ENCODE measurements at regions not wholly inside any gene's neighbourhood (a gene's known extent, or its start where the extent isn't known, plus 50 kb on each side); places are given as distances from the start of the nearest gene placed in this dataset.

DNA sequence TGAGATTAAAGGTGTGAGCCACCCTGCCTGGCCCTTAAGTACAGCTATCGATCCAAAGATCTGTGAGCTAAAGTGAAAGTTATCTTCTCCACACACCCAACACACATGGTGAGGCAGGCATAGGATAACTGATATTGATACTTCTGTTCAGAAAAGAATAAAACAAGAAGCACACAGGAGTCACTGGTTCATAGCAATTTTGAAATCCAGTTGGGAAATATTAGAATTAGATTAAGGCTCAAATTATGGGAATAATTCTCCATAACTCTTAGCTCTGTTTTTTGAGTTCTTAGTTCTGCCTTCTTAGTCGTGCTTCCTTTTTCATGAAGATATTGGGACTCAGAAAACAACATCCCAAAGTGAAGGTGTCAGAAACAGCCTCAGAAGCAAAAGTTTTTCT, 186.0 kb upstream of the PLXNC1 start:
- ChIA-PET CTCF (interaction anchor here (1.3 kb wide), 1 partner anchor 139 kb away, joined by 4 read pairs; no protein-coding TSS in a partner anchor), POLR2A (no interaction called here)
- TF ChIP-seq, protein P1, sequence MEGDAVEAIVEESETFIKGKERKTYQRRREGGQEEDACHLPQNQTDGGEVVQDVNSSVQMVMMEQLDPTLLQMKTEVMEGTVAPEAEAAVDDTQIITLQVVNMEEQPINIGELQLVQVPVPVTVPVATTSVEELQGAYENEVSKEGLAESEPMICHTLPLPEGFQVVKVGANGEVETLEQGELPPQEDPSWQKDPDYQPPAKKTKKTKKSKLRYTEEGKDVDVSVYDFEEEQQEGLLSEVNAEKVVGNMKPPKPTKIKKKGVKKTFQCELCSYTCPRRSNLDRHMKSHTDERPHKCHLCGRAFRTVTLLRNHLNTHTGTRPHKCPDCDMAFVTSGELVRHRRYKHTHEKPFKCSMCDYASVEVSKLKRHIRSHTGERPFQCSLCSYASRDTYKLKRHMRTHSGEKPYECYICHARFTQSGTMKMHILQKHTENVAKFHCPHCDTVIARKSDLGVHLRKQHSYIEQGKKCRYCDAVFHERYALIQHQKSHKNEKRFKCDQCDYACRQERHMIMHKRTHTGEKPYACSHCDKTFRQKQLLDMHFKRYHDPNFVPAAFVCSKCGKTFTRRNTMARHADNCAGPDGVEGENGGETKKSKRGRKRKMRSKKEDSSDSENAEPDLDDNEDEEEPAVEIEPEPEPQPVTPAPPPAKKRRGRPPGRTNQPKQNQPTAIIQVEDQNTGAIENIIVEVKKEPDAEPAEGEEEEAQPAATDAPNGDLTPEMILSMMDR (IDR thresholded peaks at IDR 0.05; ENCODE audit: low read depth, low read length) = no peak
- no peak for DNase-seq (ENCODE audit: low read depth, low spot score)
- Histone ChIP-seq H3K9me3 (ENCODE audit: control insufficient read depth, insufficient read depth, low read length) (peaks cover 3% of the 10 kb centered on the region; the same call in 1 of the 2 replicates), H3K27ac (ENCODE audit: low read depth, low read length) (no peak overlapping the region), H3K4me3 (ENCODE audit: low read depth, low read length) (no peak overlapping the region), H3K27me3 (ENCODE audit: control insufficient read depth, insufficient read depth, low read length) (no peaks in the 10 kb centered on the region)

GRCh38 chr12:93964936-93965335, 183.4 kb upstream of the PLXNC1 start:
- Histone ChIP-seq H3K27me3 (ENCODE audit: control insufficient read depth, insufficient read depth, low read length) (no peaks in the 10 kb centered on the region), H3K9me3 (ENCODE audit: control insufficient read depth, insufficient read depth, low read length) (peaks cover 3% of the 10 kb centered on the region; the same call in 1 of the 2 replicates), H3K4me3 (ENCODE audit: low read depth, low read length) (no peak overlapping the region), H3K27ac (ENCODE audit: low read depth, low read length) (no peak overlapping the region)
- ChIA-PET POLR2A (no interaction called here), CTCF (no interaction called here)
- TF ChIP-seq, protein P1 (IDR thresholded peaks at IDR 0.05; ENCODE audit: low read depth, low read length) = no peak
- DNase-seq (ENCODE audit: low read depth, low spot score) = no peak

GRCh38 chr12:93966516-93967133, 181.8 kb upstream of the PLXNC1 start:
- POLR2A ChIA-PET = no interaction called here
- no peaks in the 10 kb centered on the region for H3K27me3 ChIP-seq (ENCODE audit: control insufficient read depth, insufficient read depth, low read length)
- CTCF ChIA-PET = no interaction called here
- peaks cover 6% of the 10 kb centered on the region; the same call in 1 of the 2 replicates for H3K9me3 ChIP-seq (ENCODE audit: control insufficient read depth, insufficient read depth, low read length)
- no peak overlapping the region for H3K4me3 ChIP-seq (ENCODE audit: low read depth, low read length)
- no peak for DNase-seq (ENCODE audit: low read depth, low spot score)
- no peak overlapping the region for H3K27ac ChIP-seq (ENCODE audit: low read depth, low read length)
- TF ChIP-seq, protein P1 (IDR thresholded peaks at IDR 0.05; ENCODE audit: low read depth, low read length) = no peak

GRCh38 chr12:93967454-93967853, 180.9 kb upstream of the PLXNC1 start:
- Histone ChIP-seq H3K27ac (ENCODE audit: low read depth, low read length) (no peak overlapping the region), H3K4me3 (ENCODE audit: low read depth, low read length) (no peak overlapping the region), H3K9me3 (ENCODE audit: control insufficient read depth, insufficient read depth, low read length) (peaks cover 3% of the 10 kb centered on the region; the same call in 1 of the 2 replicates), H3K27me3 (ENCODE audit: control insufficient read depth, insufficient read depth, low read length) (no peaks in the 10 kb centered on the region)
- TF ChIP-seq, protein P1 (IDR thresholded peaks at IDR 0.05; ENCODE audit: low read depth, low read length) = no peak
- ChIA-PET CTCF (no interaction called here), POLR2A (no interaction called here)
- DNase-seq (ENCODE audit: low read depth, low spot score) = no peak

DNA sequence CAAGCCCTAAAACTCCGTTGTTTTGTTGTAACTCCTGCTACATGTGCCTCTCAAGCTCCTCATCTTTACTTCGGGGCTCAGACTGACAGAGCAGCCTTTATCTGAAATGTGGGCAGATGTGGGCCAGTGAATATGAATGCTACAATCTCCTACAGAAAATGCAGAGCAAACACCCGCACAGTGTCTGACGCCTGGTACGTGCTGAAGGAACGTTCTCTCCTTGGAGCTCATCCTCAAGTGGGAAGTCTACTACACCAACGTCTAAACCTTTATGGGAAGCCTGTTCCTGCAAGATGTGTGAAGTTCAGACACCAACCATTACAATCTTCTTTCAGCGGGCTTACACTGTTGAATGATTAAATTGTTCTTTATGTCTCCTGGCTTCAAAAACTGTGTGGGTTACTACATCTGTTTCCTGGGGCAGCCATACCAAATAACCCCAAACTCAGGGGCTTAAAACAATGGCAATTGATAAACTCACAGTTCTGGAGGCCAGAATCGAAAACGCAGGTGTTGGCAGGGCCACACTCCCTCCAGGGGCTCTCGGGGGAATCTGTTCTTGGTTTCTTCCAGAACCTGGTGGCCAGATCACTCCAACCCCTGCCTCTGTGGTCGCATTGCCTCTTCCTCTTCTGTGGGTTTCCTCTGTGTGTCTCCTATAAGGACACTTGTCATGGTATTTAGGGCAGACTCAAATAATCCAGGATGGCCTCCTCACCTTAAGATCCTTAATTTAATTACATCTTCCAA, 179.7 kb upstream of the PLXNC1 start:
- peaks cover 3% of the 10 kb centered on the region; the same call in 1 of the 2 replicates for H3K9me3 ChIP-seq (ENCODE audit: control insufficient read depth, insufficient read depth, low read length)
- ChIA-PET CTCF (no interaction called here), POLR2A (no interaction called here)
- no peak overlapping the region for H3K4me3 ChIP-seq (ENCODE audit: low read depth, low read length)
- no peak for DNase-seq (ENCODE audit: low read depth, low spot score)
- H3K27ac ChIP-seq (ENCODE audit: low read depth, low read length) = no peak overlapping the region
- TF ChIP-seq, protein P1 (IDR thresholded peaks at IDR 0.05; ENCODE audit: low read depth, low read length) = no peak
- H3K27me3 ChIP-seq (ENCODE audit: control insufficient read depth, insufficient read depth, low read length) = no peaks in the 10 kb centered on the region

Data from AG04450 (cell line).